CD14-positive monocyte (primary cell): ENCODE measurements at regions not wholly inside any gene's neighbourhood (a gene's known extent, or its start where the extent isn't known, plus 50 kb on each side); places are given as distances from the start of the nearest gene placed in this dataset.
"Not testable (repeated sequence)": the region's sequence is repeated elsewhere in the genome, so short reads cannot be mapped to it uniquely, and the experiment has no call there.

Experiments used
- DNase-seq, 3 donors: peaks; one replicate each; pipeline ENCODE4 v3.0.0-alpha.2; 2011 to 2022
- H2AFZ ChIP-seq: 2 replicates; pipeline ENCODE4 v1.6.0; 2012; ENCODE audit warnings: mild to moderate bottlenecking, low read depth, low read length, inconsistent platforms; ENCODE audit not compliant: insufficient read depth, poor library complexity, severe bottlenecking
- H3K27ac ChIP-seq, 2 donors: 1 replicate in 1 of 2; 2 replicates in 1 of 2; pipeline ENCODE4 v1.5.1; 2012 to 2013; ENCODE audit warnings: low read length in 2 of 2, control low read depth in 1 of 2, inconsistent platforms in 1 of 2, low read depth in 1 of 2, mild to moderate bottlenecking in 1 of 2
- H3K27me3 ChIP-seq, 2 donors: one replicate each; pipeline versions ENCODE4 v1.6.0 to v1.6.1; 2011 to 2013; ENCODE audit warnings: low read length in 2 of 2; ENCODE audit not compliant: control insufficient read depth in 2 of 2, insufficient read depth in 2 of 2
- H3K36me3 ChIP-seq, 2 donors: replicated peaks in 1 of 2; 1 replicate in 1 of 2; 2 replicates in 1 of 2; pipeline versions ENCODE4 v1.5.1 to v1.6.1; 2012 to 2013; ENCODE audit warnings: low read length in 2 of 2, control low read depth in 1 of 2, inconsistent platforms in 1 of 2, mild to moderate bottlenecking in 1 of 2; ENCODE audit not compliant: insufficient read depth in 2 of 2, control insufficient read depth in 1 of 2
- H3K4me1 ChIP-seq, 2 donors: 1 replicate in 1 of 2; 2 replicates in 1 of 2; pipeline versions ENCODE4 v1.5.1 to v1.6.1; 2012 to 2013; ENCODE audit warnings: low read length in 2 of 2, control low read depth in 1 of 2, inconsistent platforms in 1 of 2, mild to moderate bottlenecking in 1 of 2, moderate library complexity in 1 of 2; ENCODE audit not compliant: insufficient read depth in 2 of 2, control insufficient read depth in 1 of 2
- H3K4me2 ChIP-seq: replicated peaks from 2 replicates; pipeline ENCODE3; 2012; ENCODE audit warnings: low read length, moderate library complexity, mild to moderate bottlenecking; ENCODE audit not compliant: poor library complexity, severe bottlenecking; ENCODE audit errors: extremely low read depth
- H3K4me3 ChIP-seq, 3 experiments: fragments of 200-600 bp in 1 of 3; sonication (generic) in 1 of 3; replicated peaks in 1 of 3; 1 replicate in 2 of 3; 2 replicates in 1 of 3; pipeline ENCODE4 v1.5.1; 2011 to 2013; ENCODE audit warnings: low read length in 3 of 3, mild to moderate bottlenecking in 3 of 3, control low read depth in 2 of 3, low read depth in 2 of 3, inconsistent platforms in 1 of 3, moderate library complexity in 1 of 3
- H3K79me2 ChIP-seq: 2 replicates; pipeline ENCODE4 v1.6.0; 2012; ENCODE audit warnings: mild to moderate bottlenecking, control low read depth, inconsistent platforms, low read length, moderate library complexity; ENCODE audit not compliant: insufficient read depth
- H3K9ac ChIP-seq: 2 replicates; pipeline ENCODE4 v1.6.0; 2017; ENCODE audit warnings: low read length, mild to moderate bottlenecking; ENCODE audit not compliant: insufficient read depth, poor library complexity, severe bottlenecking
- H3K9me3 ChIP-seq, 2 donors: replicated peaks in 1 of 2; 1 replicate in 1 of 2; 2 replicates in 1 of 2; pipeline versions ENCODE4 v1.5.1 to v1.6.1; 2012 to 2013; ENCODE audit warnings: low read length in 2 of 2, control low read depth in 1 of 2; ENCODE audit not compliant: control insufficient read depth in 1 of 2, insufficient read depth in 1 of 2
- H4K20me1 ChIP-seq: 2 replicates; pipeline ENCODE4 v1.6.0; 2012; ENCODE audit warnings: mild to moderate bottlenecking, low read length, control low read depth, moderate library complexity; ENCODE audit not compliant: insufficient read depth
- H3K27ac Mint-ChIP-seq, 7 donors: one replicate each; pipeline ENCODE4 v1.8.0; 2020; ENCODE audit warnings: mild to moderate bottlenecking in 7 of 7, mixed read lengths in 7 of 7, moderate library complexity in 6 of 7, inconsistent platforms in 2 of 7
- H3K27me3 Mint-ChIP-seq, 3 donors: one replicate each; pipeline ENCODE4 v1.8.0; 2021 to 2022; ENCODE audit warnings: low read depth in 3 of 3, mild to moderate bottlenecking in 3 of 3, mixed read lengths in 3 of 3, moderate library complexity in 3 of 3, inconsistent platforms in 1 of 3
- H3K36me3 Mint-ChIP-seq, 2 donors: one replicate each; pipeline ENCODE4 v1.8.0; 2020; ENCODE audit warnings: mixed read lengths in 2 of 2, inconsistent platforms in 1 of 2, mild to moderate bottlenecking in 1 of 2
- H3K4me1 Mint-ChIP-seq: one replicate; pipeline ENCODE4 v1.8.0; 2020; ENCODE audit warnings: mild to moderate bottlenecking, mixed read lengths
- H3K4me3 Mint-ChIP-seq, 2 donors: one replicate each; pipeline ENCODE4 v1.8.0; 2020; ENCODE audit warnings: mild to moderate bottlenecking in 2 of 2, mixed read lengths in 2 of 2, moderate library complexity in 1 of 2
- H3K9me3 Mint-ChIP-seq, 7 donors: one replicate each; pipeline ENCODE4 v1.8.0; 2020 to 2022; ENCODE audit warnings: mixed read lengths in 7 of 7, mild to moderate bottlenecking in 6 of 7, moderate library complexity in 6 of 7, inconsistent platforms in 2 of 7
- CTCF ChIP-seq: fragments of 200-600 bp; IDR thresholded peaks from one replicate; pipeline ENCODE4 v1.8.0; 2022; ENCODE audit warnings: antibody characterized with exemption, mild to moderate bottlenecking
- WGBS: methylation state at CpG from one replicate; pipeline ENCODE4 v1.1.5; 2013; ENCODE audit warnings: missing lambda C conversion rate; ENCODE audit not compliant: insufficient coverage; 5-methylcytosine and 5-hydroxymethylcytosine counted together
- intact Hi-C, 2 donors: fragments of 100-400 bp; cut with micrococcal nuclease; formaldehyde crosslinking; loops; one replicate each; pipeline versions ENCODE4 v1.15.0 to v1.15.1; 2023

- no peak overlapping the region for H3K9ac ChIP-seq
- no peak overlapping the region for H3K27ac ChIP-seq
- H4K20me1 ChIP-seq = no peaks in the 10 kb centered on the region
- no peaks in the 10 kb centered on the region for H3K36me3 ChIP-seq
- H3K79me2 ChIP-seq = no peaks in the 10 kb centered on the region
- Mint-ChIP-seq H3K27me3 (peaks cover 0 to 3% (median 0%) of the 10 kb centered on the region in 3 donors), H3K4me3 (no peak overlapping the region), H3K4me1 (no peaks in the 10 kb centered on the region), H3K9me3 (peaks cover 2 to 10% (median 3%) of the 10 kb centered on the region in 7 donors), H3K27ac (no peak overlapping the region), H3K36me3 (no peaks in the 10 kb centered on the region)
- TF ChIP-seq CTCF = no peak
- H3K4me3 ChIP-seq = no peak overlapping the region
- H3K9me3 ChIP-seq = peaks cover 6 to 8% of the 10 kb centered on the region in 2 donors
- no peak for DNase-seq
- intact Hi-C loops = no loop called here
- H2AFZ ChIP-seq = no peak overlapping the region
- no peak overlapping the region for H3K4me2 ChIP-seq
- H3K27me3 ChIP-seq = no peaks in the 10 kb centered on the region
- H3K4me1 ChIP-seq = no peaks in the 10 kb centered on the region
- WGBS = no CpG with 5 or more reads among the region's 1 CpG
Observed at GRCh38 chr2:52474091-52474490, 1293.5 kb upstream of the CHAC2 start.

- Histone ChIP-seq H2AFZ (no peak overlapping the region), H3K4me2 (no peak overlapping the region), H3K36me3 (no peaks in the 10 kb centered on the region), H3K4me3 (no peak overlapping the region), H4K20me1 (no peaks in the 10 kb centered on the region), H3K27me3 (no peaks in the 10 kb centered on the region), H3K27ac (no peak overlapping the region), H3K4me1 (no peaks in the 10 kb centered on the region), H3K9me3 (peaks cover 6 to 8% of the 10 kb centered on the region in 2 donors), H3K79me2 (no peaks in the 10 kb centered on the region), H3K9ac (no peak overlapping the region)
- TF ChIP-seq CTCF = no peak
- Mint-ChIP-seq H3K9me3 (peaks cover under 1 to 10% (median 3%) of the 10 kb centered on the region in 7 donors), H3K27ac (no peak overlapping the region), H3K36me3 (no peaks in the 10 kb centered on the region), H3K4me3 (no peak overlapping the region), H3K4me1 (no peaks in the 10 kb centered on the region), H3K27me3 (peaks cover 0 to 3% (median 0%) of the 10 kb centered on the region in 3 donors)
- WGBS = 71% methylated on average over 1 of the region's 2 CpGs
- intact Hi-C loops = no loop called here
- DNase-seq = no peak
Observed at GRCh38 chr2:52473526-52473925, 1294.1 kb upstream of the CHAC2 start.

- DNase-seq, H3K79me2 ChIP-seq, H3K4me2 ChIP-seq, H4K20me1 ChIP-seq, H3K9me3 Mint-ChIP-seq, H3K27me3 ChIP-seq, H3K27ac Mint-ChIP-seq, H3K27ac ChIP-seq, H2AFZ ChIP-seq, H3K36me3 ChIP-seq, H3K9me3 ChIP-seq, H3K9ac ChIP-seq, H3K36me3 Mint-ChIP-seq, H3K4me3 ChIP-seq, H3K4me1 Mint-ChIP-seq, H3K4me1 ChIP-seq, intact Hi-C loops, H3K4me3 Mint-ChIP-seq, H3K27me3 Mint-ChIP-seq: not testable (repeated sequence)
- 100% methylated on average over 1 of the region's 1 CpG for WGBS
Observed at GRCh38 chr2:52470457-52470856, 1297.1 kb upstream of the CHAC2 start.
